HG03039 (cell line): ENCODE measurements at regions not wholly inside any gene's neighbourhood (a gene's known extent, or its start where the extent isn't known, plus 50 kb on each side); places are given as distances from the start of the nearest gene placed in this dataset.
"Not testable (repeated sequence)": the region's sequence is repeated elsewhere in the genome, so short reads cannot be mapped to it uniquely, and the experiment has no call there.

Experiments
- ATAC-seq: cut with Tn5 transposase; IDR thresholded peaks from one replicate; pipeline ENCODE4 v1.9.1; 2021; ENCODE audit warnings: mild to moderate bottlenecking, moderate library complexity; ENCODE audit not compliant: unreplicated experiment

DNA sequence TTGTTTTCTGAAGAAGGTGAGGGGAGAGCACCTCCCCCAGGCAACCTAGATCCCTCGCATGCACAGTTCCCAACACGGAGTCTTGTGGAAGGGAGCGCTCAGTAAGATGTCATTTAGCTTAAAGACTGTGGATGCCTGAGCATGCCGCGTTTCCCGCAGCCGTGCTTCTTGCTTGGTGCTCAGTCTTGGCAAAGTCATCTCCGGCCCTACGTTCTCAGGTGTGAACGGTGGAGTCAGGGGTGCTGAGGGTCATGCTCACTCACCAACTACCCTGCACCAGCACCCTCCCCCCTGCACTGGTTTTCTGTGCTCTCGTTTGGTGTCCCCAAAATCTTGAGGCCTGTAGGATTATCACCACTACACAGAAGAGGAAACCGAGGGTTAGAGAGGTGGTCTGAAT lies 202.1 kb downstream of the RHOU start:
- no peak for ATAC-seq

DNA sequence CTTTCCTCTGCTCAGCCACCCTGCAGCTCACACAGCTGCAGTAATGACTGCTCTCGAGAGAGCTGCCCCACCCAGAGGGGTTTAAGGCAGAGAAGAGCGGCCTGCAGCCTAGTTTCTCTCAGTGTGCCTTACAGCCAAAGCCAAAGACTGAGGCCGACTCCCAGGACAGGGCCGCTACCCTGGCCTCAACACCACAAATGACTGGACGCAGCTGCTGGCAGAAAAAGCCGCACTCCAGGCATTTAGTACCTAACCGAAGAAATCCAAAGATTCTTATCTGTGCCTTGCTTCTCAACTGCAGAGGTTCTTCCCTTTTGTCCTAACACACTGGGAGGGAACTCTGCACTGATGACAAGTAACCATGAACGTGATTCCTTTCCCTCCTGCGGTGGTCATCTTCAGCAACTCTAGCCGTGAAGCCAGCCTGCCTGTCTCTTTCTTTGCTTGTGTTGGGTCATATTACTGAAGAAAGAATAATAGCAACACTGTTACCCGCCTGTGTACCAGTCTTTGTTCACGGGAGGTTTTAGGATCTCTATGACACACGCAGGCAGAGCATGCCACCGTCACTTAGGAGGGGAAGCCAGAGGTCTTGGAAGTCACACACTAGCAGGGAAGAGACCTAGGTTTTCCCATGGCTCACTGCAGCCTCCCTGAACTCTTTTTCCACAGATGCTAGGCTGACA lies 202.7 kb downstream of the RHOU start:
- ATAC-seq: no peak

DNA sequence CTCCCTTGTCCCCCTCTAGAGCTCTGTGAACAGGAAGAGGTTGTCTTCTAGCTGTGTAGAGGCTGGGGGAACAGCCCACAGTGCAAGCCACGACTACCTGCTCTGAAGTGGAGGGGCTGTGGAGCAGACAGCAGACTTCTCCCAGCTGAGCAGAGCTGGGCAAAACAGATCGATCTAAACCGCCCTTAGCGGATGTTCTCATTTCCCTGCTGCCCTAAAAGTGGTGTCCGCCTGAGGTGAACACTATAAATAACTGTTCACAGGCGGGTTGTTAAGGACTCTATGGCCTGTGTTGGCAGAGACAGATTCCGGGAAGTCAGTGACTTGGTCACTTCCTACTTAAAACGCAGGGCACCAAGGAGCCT lies 203.2 kb downstream of the RHOU start:
- no peak for ATAC-seq

DNA sequence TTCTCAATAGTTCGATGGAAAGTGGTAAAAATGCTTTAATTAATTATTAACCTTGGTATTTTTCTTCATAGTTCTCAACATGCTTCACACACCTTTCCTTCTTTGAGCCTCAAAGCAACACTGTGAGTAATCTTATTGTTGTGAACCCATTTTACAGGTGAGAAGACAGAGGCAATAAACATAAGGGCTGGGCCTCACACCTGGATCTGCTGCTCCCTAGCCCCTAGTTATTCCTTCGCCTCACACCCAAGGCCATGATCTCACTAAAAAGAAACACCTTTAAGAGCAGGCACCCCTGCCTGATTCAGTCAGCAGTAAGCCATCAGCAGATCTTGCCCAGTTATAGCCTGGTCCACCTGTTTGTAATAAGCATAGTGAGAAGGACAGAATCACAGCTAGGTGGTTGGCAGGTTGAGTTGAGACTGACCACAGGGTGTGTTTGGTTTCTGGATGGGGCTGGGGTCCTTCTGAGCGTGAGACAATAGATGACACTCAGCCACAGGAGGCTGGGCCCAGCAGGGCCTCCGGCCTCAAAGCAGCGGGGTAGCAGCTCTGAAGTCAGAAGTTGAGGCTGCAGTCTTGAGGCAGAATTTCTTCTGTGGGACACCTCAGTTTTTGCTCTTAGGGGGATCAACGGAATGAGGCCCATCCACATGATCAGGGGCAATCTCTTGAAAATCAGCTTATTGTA lies 203.9 kb downstream of the RHOU start:
- no peak for ATAC-seq

DNA sequence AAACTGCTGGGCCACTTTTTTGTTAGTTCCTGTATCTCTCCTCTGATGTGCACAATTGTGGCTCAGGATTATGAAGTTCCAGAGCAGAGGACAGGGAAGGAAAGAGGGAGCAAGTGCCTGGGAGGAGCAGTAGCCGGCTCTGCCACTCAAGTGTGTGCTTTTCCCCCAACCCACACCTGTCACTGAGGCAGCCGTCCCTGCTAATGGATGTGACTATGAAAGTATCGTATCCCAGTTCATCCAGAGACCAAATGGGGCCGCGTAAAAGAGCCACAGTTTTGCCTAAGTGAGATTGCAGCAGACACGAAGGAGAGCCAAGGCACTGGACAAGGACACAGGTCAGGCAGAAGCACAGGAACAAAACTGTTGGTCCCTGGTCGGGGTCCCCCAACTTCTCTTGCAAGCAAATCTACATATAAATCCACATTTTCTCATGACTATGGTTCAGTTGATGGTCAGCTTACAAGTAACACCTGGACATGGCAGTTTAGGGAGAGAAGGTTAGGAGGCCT lies 204.7 kb downstream of the RHOU start:
- no peak for ATAC-seq

DNA sequence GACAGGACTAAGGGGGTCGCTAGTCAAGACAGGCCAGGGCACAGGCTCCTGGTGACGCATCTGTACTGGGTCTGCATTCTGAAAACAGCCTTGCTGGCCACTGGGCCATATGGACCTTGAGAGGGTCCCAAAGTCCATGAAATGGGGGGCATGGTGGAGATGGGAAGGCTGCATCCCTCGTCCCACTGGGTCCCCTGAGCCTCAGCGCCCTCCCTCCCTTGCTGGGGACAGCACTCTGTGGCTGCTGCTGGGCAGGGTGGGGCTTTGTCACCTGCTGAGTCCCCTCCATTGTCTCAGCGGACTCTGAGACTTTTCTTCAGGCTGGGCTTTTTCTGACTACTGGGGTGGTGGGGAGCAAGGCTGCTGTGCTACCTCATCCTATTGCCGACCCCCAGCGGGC lies 205.2 kb downstream of the RHOU start:
- ATAC-seq: no peak

DNA sequence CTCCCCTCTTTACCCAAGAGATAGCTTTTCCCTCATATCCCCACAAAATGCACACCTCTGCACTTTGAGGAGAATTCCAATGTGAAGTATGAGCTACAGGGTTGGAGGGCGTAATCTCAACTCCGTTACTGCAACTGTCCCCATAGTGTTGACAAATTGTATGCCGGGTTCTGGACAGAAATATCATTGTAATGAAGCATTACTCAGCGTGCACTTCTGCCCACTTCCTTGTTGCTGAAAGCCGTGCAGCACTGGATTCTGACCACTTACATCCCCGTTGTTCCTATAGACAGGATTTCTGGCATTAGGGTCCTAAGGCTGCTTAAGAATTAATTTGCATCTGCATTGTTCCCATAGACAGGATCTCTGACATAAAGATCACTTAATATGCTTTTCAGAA lies 205.6 kb downstream of the RHOU start:
- no peak for ATAC-seq

DNA sequence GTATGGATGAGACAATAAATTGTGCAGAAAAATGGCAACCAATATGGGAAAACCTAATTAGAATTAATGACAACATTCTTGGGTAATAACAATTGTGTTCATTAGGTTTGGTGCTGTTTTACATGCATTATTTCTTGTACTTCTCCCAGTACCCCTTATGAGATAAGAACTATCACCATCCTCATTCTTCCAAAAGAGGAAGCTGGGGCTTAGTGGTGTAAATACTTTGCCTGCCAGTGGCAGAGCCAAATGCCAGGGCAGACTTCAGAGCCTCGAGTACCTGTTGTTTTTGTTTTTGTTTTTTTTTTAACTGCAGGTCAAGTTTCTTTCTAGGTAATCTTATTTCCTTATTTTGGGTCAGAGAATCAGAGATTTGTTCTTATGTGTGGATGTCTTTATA lies 206.4 kb downstream of the RHOU start:
- ATAC-seq: no peak

DNA sequence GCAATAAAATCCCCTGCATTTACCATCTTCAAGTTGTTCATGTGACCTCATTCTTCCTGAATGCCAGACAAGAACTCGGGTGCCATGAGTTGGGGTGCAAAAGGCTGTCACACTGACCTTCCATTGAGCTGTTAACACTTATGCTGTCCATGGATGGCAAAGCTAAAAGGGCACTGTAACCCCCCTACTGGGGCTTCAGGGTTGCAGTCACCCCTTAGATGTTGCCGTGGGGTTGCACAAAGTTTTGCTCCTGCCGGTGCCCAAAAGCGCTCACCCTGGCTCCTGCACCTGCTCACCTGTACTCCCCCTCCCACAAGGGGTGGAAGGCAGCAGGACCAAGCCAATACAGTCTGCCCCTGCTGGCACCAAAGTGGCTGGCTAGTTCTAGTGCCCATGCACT lies 208.2 kb downstream of the RHOU start:
- no peak for ATAC-seq

DNA sequence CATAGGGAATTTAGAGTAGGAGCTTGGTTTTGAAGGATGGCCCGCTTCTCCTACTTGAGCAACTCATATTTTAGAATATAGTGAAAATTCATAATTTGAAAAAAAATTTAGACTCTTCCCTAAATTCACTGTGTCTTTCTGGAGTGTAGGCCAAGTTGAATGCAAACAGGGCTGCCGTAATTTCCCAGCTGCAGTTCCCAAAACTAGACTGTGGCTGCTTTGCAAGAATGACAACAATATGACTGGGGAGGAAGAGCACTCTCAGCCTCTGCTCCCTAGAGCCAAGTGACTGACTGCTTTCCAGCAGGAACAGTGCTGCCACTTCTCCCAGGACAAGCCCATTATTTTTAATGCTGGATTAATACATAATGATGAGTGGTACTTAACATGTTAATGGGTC lies 209.0 kb downstream of the RHOU start:
- no peak for ATAC-seq

DNA sequence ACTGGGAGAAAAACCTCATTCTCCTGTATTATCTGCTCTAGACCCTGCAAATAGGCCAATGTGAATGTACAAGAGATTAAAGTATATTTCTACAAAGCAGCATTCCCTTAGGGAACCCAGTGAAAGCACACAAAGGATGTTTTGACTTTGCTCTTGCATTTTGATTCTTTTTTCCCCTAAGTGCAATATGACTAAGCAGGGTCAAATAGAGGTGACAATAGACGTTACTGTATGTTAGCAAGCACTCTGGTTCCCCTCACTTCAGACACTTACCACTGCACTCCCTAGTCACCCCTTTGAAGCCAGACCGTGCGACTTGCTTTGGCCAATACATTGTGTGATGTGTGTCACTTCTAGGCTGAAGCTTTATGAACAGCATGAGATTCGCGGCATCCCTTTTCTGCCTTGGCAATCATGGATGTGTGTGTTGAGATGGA lies 209.7 kb downstream of the RHOU start:
- ATAC-seq: no peak

DNA sequence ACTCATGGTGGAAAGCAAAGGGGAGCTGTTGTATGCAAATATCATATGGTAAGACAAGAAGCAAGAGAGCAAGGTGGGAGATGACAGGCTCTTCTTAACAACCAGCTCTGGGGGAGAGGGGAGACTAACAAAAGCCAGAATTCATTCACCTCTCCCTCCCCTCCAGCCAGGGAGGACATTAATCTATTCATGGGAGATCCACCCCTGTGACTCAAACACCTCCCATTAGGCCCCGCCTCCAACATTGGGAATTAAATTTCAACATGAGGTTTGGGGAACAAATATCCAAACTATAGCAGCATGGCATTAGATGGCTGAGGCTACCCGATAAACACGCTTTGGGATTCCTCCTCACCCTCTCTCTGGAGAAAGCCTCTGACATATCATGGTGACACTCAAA lies 210.6 kb downstream of the RHOU start:
- ATAC-seq: no peak

DNA sequence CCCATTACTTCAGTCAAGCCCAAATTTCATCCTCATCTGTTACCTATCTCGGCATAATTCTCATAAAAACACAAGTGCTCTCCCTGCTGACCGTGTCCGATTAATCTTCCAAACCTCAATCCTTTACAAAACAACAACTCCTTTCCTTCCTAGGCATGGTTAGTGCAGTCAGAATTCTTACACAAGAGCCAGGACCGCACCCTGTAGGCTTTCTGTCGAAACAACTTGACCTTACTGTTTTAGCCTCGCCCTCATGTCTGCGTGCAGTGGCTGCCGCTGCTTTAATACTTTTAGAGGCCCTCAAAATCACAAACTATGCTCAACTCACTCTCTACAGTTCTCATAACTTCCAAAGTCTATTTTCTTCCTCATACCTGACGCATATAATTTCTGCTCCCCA lies 214.3 kb downstream of the RHOU start:
- ATAC-seq: not testable (repeated sequence)

DNA sequence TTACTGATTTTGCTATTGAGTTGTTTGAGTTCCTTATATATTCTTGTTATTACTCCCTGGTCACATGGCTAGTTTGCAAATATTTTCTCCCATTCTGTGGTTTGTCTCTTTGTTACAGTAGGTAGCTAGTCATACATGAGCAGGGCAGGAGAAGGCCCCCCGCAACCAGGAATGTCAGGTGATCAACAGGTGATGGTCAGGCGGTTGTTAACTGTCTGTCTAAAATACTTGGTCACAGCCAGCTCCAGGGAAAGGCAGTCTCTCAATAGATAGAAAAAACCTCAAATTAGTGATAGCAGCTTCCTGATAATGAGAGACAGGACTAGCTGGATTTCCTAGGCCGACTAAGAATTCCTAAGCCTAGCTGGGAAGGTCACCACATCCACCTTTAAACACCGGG lies 217.9 kb downstream of the RHOU start:
- ATAC-seq: no peak

DNA sequence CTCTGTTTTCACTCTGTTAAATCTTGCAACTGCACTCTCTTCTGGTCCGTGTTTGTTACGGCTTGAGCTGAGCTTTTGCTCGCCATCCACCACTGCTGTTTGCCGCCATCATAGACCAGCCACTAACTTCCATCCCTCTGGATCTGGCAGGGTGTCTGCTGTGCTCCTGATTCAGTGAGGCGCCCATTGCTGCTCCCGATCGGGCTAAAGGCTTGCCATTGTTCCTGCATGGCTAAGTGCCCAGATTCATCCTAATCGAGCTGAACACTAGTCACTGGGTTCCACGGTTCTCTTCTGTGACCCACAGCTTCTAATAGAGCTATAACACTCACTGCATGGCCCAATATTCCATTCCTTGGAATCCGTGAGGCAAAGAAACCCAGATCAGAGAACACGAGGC lies 218.5 kb downstream of the RHOU start:
- ATAC-seq: not testable (repeated sequence)

DNA sequence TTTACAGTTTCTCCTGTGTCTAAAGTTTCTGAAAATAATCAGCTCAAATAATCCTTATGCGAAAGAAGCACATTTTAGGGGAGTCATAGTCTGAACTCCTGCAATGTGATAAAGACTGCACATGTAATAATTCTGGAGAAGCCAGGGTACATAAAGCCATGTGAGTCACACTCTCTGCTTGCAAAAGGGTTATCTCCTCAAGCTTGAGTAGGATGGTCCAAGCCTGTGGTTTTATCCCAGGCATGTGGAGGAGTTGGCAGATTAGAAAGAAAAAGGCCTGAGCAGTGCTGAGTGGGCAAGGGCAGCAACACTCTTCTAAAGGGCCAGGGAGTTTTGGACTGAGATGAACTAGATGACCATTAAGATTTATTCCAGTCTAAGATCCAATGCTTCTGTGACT lies 220.4 kb downstream of the RHOU start:
- ATAC-seq: no peak

DNA sequence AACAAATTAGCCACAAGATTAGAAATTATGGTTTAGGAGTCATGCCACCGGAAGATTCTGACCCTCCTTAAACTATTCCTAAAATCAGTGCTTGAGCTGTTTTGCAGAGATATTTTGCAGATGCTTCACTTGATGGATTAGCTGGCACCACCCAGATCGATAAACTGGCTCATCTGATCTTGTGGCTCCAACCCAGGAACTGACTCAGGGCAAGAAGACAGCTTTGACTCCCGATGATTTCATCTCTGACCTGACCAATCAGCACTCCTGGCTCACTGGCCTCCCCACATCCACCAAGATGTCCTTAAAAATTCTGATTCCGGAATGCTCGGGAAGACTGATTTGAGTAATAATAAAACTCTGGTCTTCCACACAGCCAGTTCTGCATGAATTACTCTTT lies 221.6 kb downstream of the RHOU start:
- ATAC-seq: no peak

DNA sequence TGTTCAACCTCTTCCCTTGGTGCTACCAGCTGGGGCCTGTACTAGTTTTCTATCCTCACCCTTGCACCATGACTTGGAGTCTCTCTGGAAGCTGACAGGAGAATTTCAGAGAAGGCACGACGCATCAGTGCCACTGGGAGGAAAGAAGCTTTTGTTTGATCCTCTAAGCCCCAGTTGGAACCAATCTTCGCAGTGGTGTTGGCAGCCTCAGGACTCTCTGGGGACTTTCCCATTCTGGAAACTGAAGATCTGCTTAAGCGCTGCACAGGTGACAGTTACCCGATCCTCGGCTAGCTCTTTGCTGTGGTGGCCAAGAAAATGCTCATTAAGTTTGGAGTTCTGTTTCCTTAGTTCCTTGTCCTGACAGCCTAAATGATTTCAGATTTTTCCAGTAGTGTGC lies 222.3 kb downstream of the RHOU start:
- ATAC-seq: no peak

DNA sequence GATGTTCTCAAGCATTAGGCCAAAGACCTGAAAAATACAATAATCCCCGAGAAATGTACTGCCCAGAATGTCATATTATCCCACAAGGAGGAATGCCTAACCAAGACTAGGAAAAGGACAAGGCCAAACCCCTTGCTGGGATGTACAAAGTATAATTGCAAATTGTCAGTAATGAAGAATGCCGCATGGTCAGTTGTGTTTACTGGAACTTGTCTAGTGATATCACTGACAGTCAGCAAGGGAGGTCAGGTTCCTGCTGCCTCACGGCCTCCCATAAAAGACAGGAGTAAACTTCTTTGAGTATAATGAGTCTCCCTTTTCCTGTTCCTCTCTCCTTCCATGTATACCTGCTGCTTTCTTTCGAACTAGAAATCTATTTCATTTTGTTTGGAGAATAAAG lies 222.8 kb downstream of the RHOU start:
- ATAC-seq: no peak

DNA sequence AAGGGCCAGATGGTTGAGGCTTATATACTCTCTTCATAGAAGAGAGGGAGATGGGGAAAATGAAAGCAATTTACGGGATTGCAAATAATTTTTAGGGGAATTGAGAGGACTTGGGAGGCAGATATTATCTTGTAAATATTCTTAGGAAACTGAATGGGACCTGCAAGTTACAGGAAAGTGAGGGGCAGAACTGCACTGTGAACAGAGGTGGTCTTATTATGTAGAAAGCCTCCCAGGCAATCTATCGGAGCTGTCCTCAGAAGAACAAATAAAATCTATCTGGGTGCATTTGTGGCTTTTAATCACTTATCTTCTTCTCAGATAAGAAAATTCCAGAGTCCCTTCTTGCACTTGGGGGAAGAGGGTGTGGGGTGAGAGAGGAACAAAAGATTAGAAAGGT lies 223.5 kb downstream of the RHOU start:
- ATAC-seq: no peak

DNA sequence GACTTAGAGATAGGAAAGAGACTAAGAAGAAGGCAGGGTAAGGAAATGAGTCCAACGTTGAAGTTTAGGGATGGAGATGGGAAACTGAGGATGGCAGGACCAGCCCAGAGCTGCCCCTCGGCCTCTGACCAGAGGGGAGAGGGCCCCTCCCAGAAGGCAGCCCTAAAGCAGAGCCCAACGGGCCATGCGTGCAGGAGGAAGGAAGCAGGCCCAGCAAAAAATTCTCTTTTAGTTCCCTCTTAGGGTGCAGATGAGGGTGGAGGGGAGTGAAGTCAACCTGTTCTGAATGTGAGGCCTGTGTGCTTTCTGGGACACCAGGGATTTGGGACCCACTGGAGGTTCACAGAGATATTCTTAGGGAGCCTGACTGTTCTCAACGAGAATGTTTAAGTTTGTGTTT lies 225.4 kb downstream of the RHOU start:
- ATAC-seq: no peak

DNA sequence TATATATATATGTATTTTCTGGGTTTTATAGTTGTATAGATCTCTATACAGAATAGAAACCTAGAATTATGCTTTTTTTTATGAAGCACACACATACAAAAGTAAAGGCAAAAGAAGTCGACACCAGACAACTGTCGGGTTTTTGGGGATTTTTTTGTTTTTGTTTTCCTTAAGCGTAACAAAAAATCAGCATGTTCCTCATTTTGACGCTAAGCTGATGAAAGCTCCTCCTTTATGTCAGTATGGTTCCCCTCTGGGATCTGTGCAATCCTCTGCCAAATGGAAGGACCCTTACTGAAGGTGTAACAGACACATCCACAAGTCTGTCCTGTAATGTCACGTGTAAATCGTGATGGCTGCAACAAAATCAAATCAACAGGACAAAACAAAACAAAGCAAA lies 226.2 kb downstream of the RHOU start:
- ATAC-seq: no peak

DNA sequence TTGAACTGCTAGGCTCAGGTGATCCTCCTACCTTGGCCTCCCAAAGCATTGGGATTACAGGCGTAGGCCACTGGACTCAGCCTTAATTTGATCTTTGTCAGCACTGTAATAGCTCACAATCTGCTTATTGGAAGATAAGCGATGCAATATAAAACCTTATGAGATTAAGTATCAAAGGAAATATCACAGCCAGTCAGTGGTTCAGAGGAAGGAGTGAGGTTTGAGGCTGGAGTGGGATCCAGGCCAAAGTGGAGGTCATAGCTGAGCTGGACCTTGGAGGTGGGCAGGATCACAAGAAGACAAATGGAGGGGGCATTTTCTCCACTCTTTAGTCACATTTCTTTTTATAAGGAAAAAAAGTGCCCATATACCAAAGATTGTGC lies 228.5 kb downstream of the RHOU start:
- ATAC-seq: no peak
